GM13976 (cell line): ENCODE measurements at regions not wholly inside any gene's neighbourhood (a gene's known extent, or its start where the extent isn't known, plus 50 kb on each side); places are given as distances from the start of the nearest gene placed in this dataset.

Experiments
- DNase-seq: peaks from one replicate; pipeline ENCODE4 v3.0.0; 2012; ENCODE audit warnings: low spot score
- CTCF ChIP-seq: IDR thresholded peaks from 2 replicates; pipeline ENCODE4 v1.5.1; 2012; ENCODE audit warnings: borderline replicate concordance, mild to moderate bottlenecking; ENCODE audit not compliant: insufficient read depth; ENCODE audit errors: extremely low read depth, missing control alignments, control extremely low read depth
- in situ Hi-C: fragments of 300-500 bp; cut with MboI; formaldehyde crosslinking; loops from one replicate; pipeline ENCODE4 v1.12.0; 2022; ENCODE audit warnings: low sequenced_read_pairs, mixed read lengths, inconsistent platforms; ENCODE audit not compliant: unreplicated experiment

- no peak for DNase-seq
- TF ChIP-seq CTCF = no peak
- in situ Hi-C loops = loop anchor here (25.0 kb wide), 1 partner anchor 649 kb away; no protein-coding TSS in a partner anchor
These were observed 144.8 kb upstream of the NAV3 start for GRCh38 chr12:77685901-77686300.

- in situ Hi-C loops = loop anchor here (25.0 kb wide), 1 partner anchor 648 kb away; no protein-coding TSS in a partner anchor
- peak; percentile 34 for TF ChIP-seq CTCF
- DNase-seq = peak; percentile 3
These were observed 145.6 kb upstream of the NAV3 start for GRCh38 chr12:77685112-77685511.

DNA sequence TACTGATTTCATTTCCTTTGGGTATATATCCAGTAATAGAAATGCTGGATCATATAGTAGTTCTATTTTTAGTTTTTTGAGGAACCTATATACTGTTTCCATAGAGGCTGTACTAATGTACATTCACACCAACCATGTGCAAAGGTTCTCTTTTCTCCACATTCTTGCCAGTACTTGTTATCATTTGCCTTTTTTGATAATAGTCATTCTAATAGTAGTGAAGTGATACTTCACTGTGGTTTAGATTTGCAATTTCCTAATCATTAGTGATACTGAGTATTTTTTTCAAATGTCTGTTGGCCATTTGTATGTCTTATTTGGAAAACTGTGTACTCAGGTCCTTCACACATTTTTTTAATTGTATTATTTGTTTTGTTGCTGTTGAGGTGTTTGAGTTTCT is 148.2 kb upstream of the NAV3 start:
- no peak for DNase-seq
- in situ Hi-C loops = loop anchor here (25.0 kb wide), 1 partner anchor 645 kb away; no protein-coding TSS in a partner anchor
- no peak for TF ChIP-seq CTCF

GRCh38 chr12:77681726-77682125 is 149.0 kb upstream of the NAV3 start:
- in situ Hi-C loops = loop anchor here (25.0 kb wide), 1 partner anchor 644 kb away; no protein-coding TSS in a partner anchor
- DNase-seq = no peak
- no peak for TF ChIP-seq CTCF

GRCh38 chr12:77679686-77680085 is 151.0 kb upstream of the NAV3 start:
- no peak for DNase-seq
- no peak for TF ChIP-seq CTCF
- in situ Hi-C loops = loop anchor here (25.0 kb wide), 1 partner anchor 642 kb away; no protein-coding TSS in a partner anchor

DNA sequence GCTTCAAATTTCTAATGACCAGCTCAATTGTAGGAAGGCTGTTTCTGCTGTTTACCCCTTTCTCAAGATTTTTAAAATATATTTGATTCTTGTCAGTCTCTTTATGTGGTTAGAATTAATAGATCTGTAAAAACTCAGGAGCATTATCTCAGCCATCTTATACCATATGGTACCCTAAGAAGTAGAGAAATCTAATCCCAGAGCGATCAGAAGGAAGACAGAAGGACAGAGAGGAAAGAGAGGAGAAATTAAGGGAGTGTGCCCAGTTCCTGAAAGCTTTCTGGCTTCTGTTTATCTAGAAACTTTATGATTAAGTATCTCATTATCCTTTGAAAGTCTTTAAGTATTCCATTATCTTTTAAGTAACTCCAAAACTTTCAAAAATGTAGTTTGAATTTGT is 152.1 kb upstream of the NAV3 start:
- DNase-seq = no peak
- no peak for TF ChIP-seq CTCF
- in situ Hi-C loops = loop anchor here (25.0 kb wide), 1 partner anchor 641 kb away; no protein-coding TSS in a partner anchor

- DNase-seq = no peak
- no peak for TF ChIP-seq CTCF
- in situ Hi-C loops = no loop called here
These were observed 163.6 kb upstream of the NAV3 start for GRCh38 chr12:77667101-77667500.
